Inflammatory macrophage treated with lipopolysaccharide for 4 hours (primary cell): ENCODE measurements at regions not wholly inside any gene's neighbourhood (a gene's known extent, or its start where the extent isn't known, plus 50 kb on each side); places are given as distances from the start of the nearest gene placed in this dataset.
"Not testable (repeated sequence)": the region's sequence is repeated elsewhere in the genome, so short reads cannot be mapped to it uniquely, and the experiment has no call there.

Source experiments
- DNase-seq: peaks from one replicate; pipeline ENCODE4 v3.0.0-alpha.2; 2020

- not testable (repeated sequence) for DNase-seq
Measured at GRCh38 chr1:58051187-58051586, 495.3 kb downstream of the OMA1 start.

- DNase-seq = no peak
Measured at GRCh38 chr1:58047265-58047858, 499.2 kb downstream of the OMA1 start.

- no peak for DNase-seq
Measured at GRCh38 chr1:58045094-58045705, 501.3 kb downstream of the OMA1 start.

- no peak for DNase-seq
Measured at GRCh38 chr1:58041621-58042020, 504.9 kb downstream of the OMA1 start.

- no peak for DNase-seq
Measured at GRCh38 chr1:58038574-58038973, 508.0 kb downstream of the OMA1 start.

- no peak for DNase-seq
Measured at GRCh38 chr1:58035523-58035922, 511.0 kb downstream of the OMA1 start.

- no peak for DNase-seq
Measured at GRCh38 chr1:58033311-58033710, 513.2 kb downstream of the OMA1 start.

GRCh38 chr1:58032611-58033073 lies 513.9 kb downstream of the OMA1 start:
- DNase-seq = no peak

- DNase-seq = no peak
Measured at GRCh38 chr1:58031416-58031815, 515.1 kb downstream of the OMA1 start.

- DNase-seq = no peak
Measured at GRCh38 chr1:58030456-58030855, 516.1 kb downstream of the OMA1 start.

GRCh38 chr1:58017641-58018040 lies 528.9 kb downstream of the OMA1 start:
- DNase-seq = no peak

GRCh38 chr1:58013237-58013636 lies 533.3 kb downstream of the OMA1 start:
- DNase-seq = no peak

GRCh38 chr1:58011978-58012377 lies 534.5 kb downstream of the OMA1 start:
- peak; percentile 1 for DNase-seq

- DNase-seq = no peak
Measured at GRCh38 chr1:58006421-58007046, 540.0 kb downstream of the OMA1 start.

GRCh38 chr1:58005212-58005611 lies 541.3 kb downstream of the OMA1 start:
- no peak for DNase-seq

GRCh38 chr1:58003988-58004387 lies 542.5 kb downstream of the OMA1 start:
- DNase-seq = no peak

- no peak for DNase-seq
Measured at GRCh38 chr1:58003059-58003458, 543.5 kb downstream of the OMA1 start.

GRCh38 chr1:58000821-58001220 lies 545.7 kb downstream of the OMA1 start:
- no peak for DNase-seq

GRCh38 chr1:58000116-58000515 lies 546.4 kb downstream of the OMA1 start:
- no peak for DNase-seq

GRCh38 chr1:57996400-57996799 lies 550.1 kb downstream of the OMA1 start:
- no peak for DNase-seq

GRCh38 chr1:57991289-57991688 lies 555.2 kb downstream of the OMA1 start:
- DNase-seq = no peak

GRCh38 chr1:57989877-57990276 lies 556.6 kb downstream of the OMA1 start:
- no peak for DNase-seq

- no peak for DNase-seq
Measured at GRCh38 chr1:57987523-57987922, 559.0 kb downstream of the OMA1 start.

- DNase-seq = peak; percentile 30
Measured at GRCh38 chr1:57986432-57986831, 560.1 kb downstream of the OMA1 start.

GRCh38 chr1:57984277-57984676 lies 560.4 kb upstream of the DAB1 start:
- DNase-seq = no peak
